HG02763 (cell line): ENCODE measurements at regions not wholly inside any gene's neighbourhood (a gene's known extent, or its start where the extent isn't known, plus 50 kb on each side); places are given as distances from the start of the nearest gene placed in this dataset.
A peak's percentile ranks its signal among the peaks of the same experiment; 100 is the strongest.
"Not testable (repeated sequence)": the region's sequence is repeated elsewhere in the genome, so short reads cannot be mapped to it uniquely, and the experiment has no call there.

Experiments
- ATAC-seq: cut with Tn5 transposase; IDR thresholded peaks from one replicate; pipeline ENCODE4 v1.9.1; 2021; ENCODE audit warnings: mild to moderate bottlenecking, moderate library complexity; ENCODE audit not compliant: unreplicated experiment

- no peak for ATAC-seq
Measured at GRCh38 chr18:22694954-22695353, 238.2 kb upstream of the RBBP8 start.

GRCh38 chr18:22695674-22696073, 237.5 kb upstream of the RBBP8 start:
- ATAC-seq = no peak

GRCh38 chr18:22697561-22697960, 235.6 kb upstream of the RBBP8 start:
- no peak for ATAC-seq

GRCh38 chr18:22698711-22699110, 234.4 kb upstream of the RBBP8 start:
- no peak for ATAC-seq

GRCh38 chr18:22699629-22700028, 233.5 kb upstream of the RBBP8 start:
- ATAC-seq = no peak

GRCh38 chr18:22700920-22701319, 232.2 kb upstream of the RBBP8 start:
- no peak for ATAC-seq

GRCh38 chr18:22701326-22701725, 231.8 kb upstream of the RBBP8 start:
- no peak for ATAC-seq

- ATAC-seq = no peak
Measured at GRCh38 chr18:22701795-22702194, 231.3 kb upstream of the RBBP8 start.

- ATAC-seq = no peak
Measured at GRCh38 chr18:22702806-22703205, 230.3 kb upstream of the RBBP8 start.

GRCh38 chr18:22703883-22704585, 229.1 kb upstream of the RBBP8 start:
- peak; percentile 54 for ATAC-seq

- ATAC-seq = no peak
Measured at GRCh38 chr18:22704586-22704918, 228.6 kb upstream of the RBBP8 start.

- ATAC-seq = no peak
Measured at GRCh38 chr18:22705328-22705727, 227.8 kb upstream of the RBBP8 start.

- not testable (repeated sequence) for ATAC-seq
Measured at GRCh38 chr18:22706025-22706424, 227.1 kb upstream of the RBBP8 start.

GRCh38 chr18:22709288-22710060, 223.7 kb upstream of the RBBP8 start:
- no peak for ATAC-seq

GRCh38 chr18:22710673-22711191, 222.4 kb upstream of the RBBP8 start:
- no peak for ATAC-seq

GRCh38 chr18:22711192-22711685, 221.9 kb upstream of the RBBP8 start:
- ATAC-seq = no peak

- no peak for ATAC-seq
Measured at GRCh38 chr18:22713511-22713910, 219.6 kb upstream of the RBBP8 start.

- ATAC-seq = not testable (repeated sequence)
Measured at GRCh38 chr18:22717536-22717935, 215.6 kb upstream of the RBBP8 start.

- ATAC-seq = no peak
Measured at GRCh38 chr18:22723221-22723620, 209.9 kb upstream of the RBBP8 start.

- ATAC-seq = no peak
Measured at GRCh38 chr18:22723773-22724172, 209.4 kb upstream of the RBBP8 start.

- ATAC-seq = no peak
Measured at GRCh38 chr18:22726469-22726868, 206.7 kb upstream of the RBBP8 start.

GRCh38 chr18:22728016-22728415, 205.1 kb upstream of the RBBP8 start:
- no peak for ATAC-seq
